Myocyte (in vitro differentiated cells): ENCODE measurements at regions not wholly inside any gene's neighbourhood (a gene's known extent, or its start where the extent isn't known, plus 50 kb on each side); places are given as distances from the start of the nearest gene placed in this dataset.
A peak's percentile ranks its signal among the peaks of the same experiment; 100 is the strongest.

Source experiments
- DNase-seq: peaks from one replicate; pipeline ENCODE4 v3.0.0-alpha.2; 2012; ENCODE audit warnings: low read depth

DNA sequence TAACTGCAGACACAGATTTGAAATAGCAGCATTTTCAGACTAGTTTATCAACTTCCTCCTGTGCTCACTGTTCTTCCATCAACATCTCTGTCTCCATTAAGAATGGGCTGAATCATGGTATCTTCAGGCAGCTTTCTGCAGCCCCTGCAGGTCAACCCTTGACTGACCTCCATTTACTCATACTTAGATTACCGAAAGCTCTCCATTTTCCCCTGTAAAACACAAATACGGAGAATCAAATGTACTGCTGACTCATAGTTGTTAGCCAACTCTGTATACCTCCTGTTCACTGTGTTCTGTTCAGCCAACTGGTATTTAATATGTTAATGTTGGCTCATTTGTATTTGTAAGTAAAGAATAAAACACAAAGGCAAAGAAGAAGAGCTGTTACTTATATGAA, 364.0 kb downstream of the CASP12 start:
- peak; percentile 22 for DNase-seq

DNA sequence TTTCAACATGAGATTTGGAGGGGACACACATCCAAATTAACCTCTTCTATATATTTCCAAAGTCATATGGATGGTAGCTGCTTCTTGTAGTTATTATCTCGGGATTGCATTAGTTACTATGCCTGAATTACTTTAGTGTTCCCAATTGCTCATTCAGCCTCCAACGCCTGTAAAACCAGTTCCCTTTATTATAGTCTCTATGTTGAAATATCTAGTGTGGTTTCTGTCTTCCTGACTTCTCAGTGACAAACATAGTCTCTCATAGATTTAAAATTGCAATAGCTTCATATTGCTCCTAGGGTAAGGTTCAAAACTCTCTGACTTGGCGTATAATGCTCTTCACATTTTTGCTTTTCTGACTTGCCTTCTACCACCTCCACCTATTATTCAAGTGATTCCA, 366.4 kb downstream of the CASP12 start:
- DNase-seq: no peak

DNA sequence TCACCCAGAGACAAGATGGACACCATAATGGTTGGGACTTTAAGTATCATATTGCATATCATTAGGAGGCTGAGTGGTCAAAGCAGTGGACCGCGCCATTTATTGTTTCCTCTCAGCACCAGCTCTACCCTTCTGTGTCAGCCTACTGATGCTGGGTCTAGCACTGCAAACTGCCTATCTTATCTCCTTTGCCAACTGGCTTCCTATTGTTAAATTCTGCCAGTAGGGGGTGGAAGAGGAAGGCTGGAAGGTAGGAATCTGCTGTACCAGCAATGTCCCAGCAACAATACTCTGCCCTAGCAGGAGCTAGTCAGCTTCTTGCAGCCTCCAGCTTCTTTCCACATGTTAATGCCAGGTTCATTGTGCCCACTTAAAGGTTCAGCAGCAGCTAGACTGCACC, 367.1 kb upstream of the PDGFD start:
- DNase-seq: peak; percentile 13

DNA sequence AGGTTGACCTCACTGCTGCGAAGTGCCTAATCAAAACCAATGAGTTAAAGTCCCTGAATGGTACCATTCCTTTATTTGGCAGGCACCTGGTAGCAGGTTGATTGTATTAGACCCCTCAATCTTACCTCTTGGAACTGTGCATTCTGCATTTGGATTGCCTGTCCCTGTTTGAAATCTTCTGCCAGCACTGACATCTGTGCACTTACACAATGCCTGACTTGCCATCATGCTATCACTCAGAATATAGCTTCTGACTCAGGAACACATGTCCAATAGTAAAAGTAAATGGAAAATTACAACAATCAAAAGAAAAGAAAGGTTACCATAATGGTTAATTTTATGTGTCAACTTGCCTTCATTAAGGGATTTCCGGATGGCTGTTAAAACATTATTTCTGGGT, 366.0 kb upstream of the PDGFD start:
- peak; percentile 20 for DNase-seq

DNA sequence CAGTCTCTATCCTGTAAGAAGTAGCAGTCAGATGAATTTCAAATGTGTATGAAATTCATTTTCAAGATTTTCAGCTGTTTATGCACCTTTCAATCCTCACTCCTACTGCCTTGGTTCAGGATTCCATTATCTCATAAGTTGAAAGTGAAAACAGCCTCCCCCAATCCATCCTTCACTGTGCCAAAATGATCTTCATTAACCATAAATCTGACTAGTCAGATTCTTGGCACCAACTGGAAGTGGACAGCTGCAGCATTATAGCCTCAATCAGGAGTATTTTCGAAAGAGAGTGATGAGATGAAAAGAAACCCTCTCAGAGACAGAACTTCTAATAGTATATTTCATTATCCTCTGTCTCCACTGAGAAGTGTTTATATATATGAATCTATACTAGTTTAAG, 365.3 kb upstream of the PDGFD start:
- DNase-seq: peak; percentile 87

DNA sequence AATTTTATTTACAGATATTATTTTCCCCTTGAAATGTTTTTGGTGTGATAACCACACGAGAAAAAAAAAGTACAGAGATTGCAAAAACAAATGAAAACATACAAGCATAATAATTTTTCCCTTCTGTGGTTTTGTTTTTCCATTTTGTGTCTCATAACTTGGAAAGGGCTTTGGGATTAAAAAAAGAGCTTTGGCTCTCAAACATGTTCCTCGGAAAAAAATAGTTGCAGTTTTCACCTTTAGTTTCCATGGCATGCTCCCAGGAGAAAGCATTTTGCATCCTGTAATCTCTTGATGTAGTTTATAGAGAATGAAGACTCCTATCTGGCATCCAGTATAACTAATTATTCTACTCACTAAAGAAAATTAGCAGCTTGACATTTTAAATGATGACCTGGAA, 362.1 kb upstream of the PDGFD start:
- peak; percentile 23 for DNase-seq

DNA sequence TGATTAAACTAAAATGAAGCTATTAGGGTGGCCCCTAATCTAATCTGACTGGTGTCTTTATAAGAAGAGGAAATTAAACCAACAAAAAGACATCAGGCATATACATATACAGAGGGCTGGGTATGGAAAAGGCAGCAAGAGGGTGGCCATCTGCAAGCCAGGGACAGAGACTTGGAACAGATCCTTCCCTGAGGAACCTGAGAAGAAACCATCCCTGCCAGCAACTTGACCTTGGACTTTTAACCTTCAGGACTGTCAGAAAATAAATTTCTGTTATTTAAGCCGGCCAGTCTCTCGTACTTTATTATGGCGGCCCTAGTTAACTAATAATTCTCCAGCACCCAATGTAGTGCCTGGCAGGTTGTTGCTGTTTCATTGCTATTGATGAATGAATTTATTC, 361.5 kb upstream of the PDGFD start:
- DNase-seq: no peak

DNA sequence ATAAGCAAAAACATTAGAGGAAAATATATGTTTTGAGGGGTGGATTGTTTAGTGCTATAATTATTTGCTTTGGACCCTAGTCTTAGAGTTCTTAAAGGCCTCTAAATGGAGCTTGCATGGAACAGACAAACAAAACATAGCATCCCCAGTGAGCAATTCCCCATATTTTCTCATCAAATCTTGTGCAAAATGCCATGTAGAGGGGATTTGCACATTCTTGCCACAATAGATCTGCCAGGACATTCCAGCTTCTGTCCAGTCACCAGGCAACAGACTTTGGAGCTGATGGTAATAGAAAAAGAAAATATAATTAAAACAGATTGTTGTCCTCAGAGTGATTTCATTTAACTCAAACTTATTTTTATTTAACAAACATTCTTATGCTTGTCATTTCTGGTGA, 360.3 kb upstream of the PDGFD start:
- DNase-seq: peak; percentile 18

DNA sequence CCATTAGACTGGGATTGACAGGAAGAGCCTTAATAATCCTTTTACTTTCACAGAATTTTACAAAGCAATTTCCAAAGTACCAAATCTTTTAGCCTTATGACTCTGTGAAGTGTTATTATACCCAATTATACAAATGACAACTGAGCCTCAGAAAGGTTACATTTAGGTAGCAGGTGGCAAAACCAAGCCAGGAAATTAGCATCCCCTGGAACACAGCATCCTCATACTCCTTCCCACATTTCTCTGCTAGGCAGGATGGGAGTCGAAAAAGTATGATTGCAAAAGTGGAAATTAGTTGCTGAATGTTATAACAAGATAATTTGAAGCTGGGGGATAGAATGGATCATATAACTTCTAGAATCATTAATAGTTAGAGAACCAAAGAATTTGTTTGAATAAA, 359.7 kb upstream of the PDGFD start:
- DNase-seq: no peak

DNA sequence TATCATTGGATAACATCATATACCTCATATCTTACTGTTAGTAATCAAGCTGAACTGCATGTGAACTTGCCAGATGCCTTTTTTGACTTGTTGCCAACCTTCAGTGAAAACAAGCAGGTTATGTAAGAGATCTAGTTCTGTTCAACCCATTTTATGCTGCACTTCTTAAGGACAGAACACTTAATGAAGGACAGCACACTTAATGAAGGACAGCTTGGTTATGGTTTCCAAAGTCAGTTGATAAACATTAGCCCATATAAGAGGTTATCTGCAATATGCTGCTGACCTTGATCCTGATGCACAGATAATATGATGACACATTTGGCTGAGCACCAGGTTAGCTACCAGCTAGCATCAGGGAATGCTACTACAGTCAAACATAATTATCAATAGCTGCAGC, 358.7 kb upstream of the PDGFD start:
- DNase-seq: peak; percentile 28

DNA sequence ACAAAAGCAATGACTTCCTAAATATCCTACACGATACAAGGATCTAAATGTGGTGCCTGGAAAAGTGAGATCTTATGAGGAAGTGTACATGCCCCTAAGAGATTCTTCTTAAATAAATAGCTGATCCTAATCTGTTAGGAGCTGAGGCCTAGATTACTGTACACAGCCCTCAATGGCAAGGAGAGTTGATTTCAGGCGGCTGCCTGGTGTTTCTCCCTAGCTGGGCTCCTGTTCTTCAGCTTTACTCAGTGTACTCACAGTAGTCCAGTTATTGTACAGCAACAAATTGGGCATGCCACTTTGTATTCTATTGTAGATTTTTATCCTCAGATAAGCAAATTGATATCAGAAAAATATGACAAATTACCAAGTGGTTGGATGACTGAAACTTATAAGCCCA, 358.2 kb upstream of the PDGFD start:
- DNase-seq: no peak

DNA sequence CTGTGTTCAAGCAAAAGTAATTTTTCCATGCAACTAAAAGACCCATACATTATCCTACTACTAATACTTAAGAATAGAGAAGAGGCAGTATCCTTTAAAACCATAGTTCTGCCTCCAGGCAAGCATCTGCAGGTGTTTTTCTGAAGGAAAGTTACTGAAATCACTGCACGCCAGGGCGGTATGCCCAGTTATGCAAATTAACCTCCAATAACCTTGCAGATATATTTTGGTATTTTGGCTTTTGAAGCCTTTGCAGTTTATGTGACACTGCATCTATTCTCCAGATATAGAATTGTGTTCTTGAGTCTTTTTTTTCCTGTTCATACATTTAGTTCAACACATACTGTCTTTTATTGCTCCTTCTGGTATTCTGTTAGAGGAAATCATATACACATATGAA, 346.2 kb upstream of the PDGFD start:
- DNase-seq: no peak

DNA sequence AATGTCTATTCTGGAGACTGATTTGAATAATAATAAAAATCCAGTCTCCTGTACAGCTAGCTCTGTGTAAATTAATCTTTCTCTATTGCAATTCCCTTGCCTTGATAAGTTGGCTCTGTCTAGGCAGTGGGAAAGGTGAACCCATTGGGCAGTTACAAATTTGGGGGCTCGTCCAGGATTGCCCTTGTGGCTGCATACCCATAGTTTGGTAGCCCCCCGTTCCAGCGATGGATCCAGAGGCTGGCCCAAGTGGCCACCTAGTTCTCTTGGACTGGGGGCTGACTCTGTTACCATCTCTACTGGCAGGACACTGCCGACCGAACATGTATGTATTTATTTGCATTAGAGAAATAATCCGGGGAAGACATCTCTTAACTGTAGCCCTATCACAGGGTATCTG, 326.2 kb upstream of the PDGFD start:
- DNase-seq: no peak

DNA sequence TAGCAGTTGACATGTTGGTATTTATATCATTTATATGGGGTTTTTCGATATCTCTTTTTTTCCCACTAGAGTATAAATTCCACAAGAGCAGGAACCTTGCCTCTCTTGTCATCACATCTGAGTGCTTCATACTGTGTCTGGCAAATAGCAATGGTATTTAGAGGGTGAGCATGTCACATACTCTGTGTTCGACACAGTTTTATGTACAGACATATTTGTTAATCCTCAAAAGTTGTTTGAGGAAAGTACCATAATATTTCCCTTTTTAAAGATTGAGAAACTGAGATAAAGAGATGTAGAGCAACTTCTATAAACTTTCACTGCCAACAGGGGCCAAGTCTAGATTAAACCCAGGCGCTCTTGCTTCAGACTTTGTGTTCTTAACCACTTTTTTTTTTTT, 324.6 kb upstream of the PDGFD start:
- no peak for DNase-seq

DNA sequence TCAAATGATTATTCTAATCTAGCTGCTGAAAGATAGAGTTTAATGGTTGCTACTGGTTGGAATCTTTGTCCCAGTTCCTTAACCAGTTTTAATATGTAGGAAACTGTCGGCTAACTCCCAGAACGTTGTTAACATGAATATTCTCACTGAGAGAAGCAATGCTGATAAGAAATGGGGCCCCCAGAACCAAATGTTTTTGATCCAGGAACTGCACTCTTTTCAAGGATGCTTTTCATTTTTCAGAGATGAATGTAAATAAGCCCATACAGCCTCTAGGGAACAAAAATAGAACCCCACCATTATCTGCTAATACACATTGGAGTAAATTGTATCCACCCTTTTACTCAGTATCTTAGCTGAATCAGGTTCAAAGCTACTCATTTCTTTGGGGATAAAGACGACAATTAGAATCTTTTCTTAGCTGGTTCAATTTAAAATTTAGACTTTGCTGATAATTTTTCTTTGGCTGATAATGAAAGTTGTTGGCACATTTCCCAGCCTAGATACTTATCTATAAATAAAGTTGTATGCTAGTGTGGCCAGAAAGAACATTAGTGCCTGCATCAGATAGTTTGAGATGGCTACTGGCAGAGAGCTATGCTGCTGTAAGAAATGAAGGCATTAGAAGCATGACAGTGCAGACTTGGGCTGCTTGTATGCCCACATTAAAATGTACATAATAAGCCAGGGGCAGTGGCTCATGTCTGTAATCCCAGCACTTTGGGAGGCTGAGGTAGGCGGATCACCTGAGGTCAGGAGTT, 323.3 kb upstream of the PDGFD start:
- DNase-seq: no peak

DNA sequence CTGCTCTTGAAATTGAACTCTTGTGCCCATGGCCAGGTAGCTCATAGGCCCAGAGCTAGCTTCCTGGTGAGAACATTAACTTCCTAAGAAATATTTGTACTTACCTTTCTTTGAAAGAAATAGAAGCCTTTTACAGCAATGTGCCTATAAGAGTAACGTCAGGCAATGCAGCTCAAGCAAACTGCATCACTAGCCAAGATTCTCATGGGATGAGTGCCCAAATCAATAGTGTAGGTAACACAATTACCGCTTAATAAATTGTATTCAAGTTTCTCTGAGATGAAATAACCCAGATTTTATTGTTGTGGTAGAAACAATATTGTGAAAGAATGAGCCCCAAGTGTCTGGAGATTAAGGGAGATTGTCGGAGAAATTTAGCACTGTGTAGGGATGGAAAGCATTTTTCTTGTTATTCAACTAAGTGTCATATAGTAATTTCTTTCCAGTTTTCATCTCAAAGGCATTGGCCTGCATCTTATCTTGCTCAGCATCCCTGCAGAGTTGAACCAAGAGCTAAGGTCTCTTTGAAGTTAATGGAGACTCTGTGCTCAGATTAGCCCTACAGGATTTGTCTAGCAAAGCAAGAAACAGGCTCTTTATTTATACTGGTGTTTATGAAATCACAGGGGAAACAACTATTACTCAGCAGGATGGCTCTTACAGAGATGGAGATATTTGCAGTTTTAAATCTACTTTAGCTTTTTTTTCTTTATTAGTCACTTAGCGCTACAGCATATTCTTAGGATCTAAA, 321.0 kb upstream of the PDGFD start:
- peak; percentile 5 for DNase-seq

DNA sequence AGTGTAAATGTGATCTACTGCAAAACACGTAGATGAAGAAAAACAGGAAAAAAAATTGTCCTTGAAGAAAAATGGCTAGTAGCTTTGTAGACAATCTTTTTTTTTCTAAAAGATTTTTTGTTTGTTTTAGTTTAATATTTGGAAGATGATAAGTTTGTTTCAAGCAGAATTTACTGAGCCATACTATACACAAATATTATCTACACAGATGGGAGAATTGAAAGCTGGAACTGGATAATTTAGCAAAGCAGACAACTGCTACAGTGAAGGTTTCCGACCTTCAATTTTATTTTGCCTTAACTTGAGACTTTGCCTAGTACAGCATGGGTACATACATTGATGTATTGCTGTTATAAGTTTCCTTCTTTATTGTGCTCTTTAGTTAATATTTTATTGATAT, 313.0 kb upstream of the PDGFD start:
- DNase-seq: no peak

DNA sequence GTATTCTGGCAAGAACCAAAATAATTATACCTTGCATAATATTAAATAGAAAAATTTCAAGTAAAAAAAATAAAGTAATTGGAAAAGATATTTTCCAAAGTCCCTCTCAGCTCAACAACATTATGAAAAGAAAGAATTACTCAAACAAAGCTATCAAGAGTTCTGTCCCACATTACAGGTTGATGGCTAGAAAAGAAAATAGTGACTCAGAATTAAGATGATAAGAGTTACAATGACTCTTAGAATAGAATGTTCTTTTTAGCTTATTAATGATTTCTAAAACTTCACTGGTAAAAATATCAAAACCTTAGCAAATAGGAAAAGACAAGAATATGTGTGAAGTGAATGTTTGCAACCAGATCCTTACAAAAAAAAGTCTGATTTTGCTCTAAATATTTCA, 312.5 kb upstream of the PDGFD start:
- DNase-seq: no peak

DNA sequence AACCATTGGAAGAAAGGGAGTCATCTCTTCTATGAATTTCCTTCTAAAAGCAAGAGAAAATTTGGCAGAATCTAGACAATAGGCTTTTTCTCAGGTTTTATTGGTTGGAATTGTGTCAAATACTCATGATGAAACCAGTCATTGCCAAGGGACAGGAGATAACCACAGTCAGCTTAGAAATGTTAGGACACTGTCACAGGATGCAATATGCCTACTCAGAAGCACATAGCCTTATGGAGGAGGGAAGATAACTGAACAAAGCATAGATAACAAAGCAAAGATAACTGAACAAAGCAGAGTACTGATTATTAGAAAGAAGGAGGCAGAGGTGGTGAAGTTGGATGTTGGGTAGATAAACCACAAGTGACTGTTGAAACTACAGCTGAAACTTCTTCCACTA, 303.5 kb upstream of the PDGFD start:
- DNase-seq: peak; percentile 23

DNA sequence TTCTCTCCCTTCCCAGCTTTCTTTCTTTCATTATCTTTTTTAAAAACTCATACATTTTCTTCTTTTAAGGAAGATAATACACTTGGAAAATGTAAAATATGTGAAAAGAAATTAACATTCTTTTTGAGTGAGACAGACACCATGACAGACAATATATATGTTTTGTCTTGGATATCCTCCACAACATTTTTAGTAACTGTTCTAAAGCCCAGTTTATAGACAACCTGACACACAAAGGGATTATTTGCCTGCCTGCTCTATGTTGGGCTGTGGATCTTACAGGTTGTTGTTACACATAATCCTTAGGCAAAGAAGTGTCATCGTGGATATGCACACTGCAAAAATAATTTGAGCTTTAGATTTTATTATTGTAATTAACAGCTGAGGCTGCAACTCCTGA, 301.4 kb upstream of the PDGFD start:
- DNase-seq: no peak

DNA sequence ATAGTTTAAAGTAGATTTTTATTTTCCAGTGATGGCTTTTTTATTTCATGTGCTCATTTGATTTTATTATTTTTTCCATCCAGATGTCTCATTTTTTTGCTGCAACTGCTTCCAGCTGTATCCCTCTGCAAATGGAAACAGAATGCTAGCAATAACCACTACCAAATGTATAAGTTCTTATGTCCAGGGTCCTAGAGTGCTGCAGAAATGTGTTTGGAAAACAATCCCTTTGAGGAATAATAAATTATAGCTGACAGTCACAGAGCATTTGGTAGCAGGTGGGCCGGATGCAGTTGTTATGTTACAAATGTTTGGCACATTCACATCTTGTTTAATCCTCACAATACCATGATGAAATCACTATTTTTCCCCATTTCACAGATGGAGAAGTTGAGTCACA, 300.7 kb upstream of the PDGFD start:
- DNase-seq: peak; percentile 22

DNA sequence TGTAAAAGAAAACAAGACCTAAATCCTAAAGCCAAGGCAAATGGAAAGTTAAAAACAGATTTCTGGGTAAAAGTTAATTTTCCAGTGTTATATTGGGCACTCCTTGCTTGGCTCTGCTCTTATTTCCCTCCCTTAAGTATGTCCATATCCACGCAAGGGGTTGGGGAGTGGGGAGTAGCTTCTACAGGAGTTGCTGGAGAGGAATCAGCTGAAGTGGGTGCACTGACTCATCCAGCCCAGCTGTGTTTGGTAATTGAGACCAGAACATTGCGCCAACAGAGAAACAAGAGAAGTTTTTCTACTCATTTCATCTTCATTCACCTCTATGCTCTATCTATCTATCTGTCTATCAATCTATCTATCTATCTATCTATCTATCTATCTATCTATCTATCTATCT, 298.4 kb upstream of the PDGFD start:
- peak; percentile 81 for DNase-seq
